UCSD-AML1 (cell line): ENCODE measurements at regions not wholly inside any gene's neighbourhood (a gene's known extent, or its start where the extent isn't known, plus 50 kb on each side); places are given as distances from the start of the nearest gene placed in this dataset.

ENCODE experiments used
- DNase-seq: peaks from one replicate; lab custom pipeline; 2025; ENCODE audit not compliant: unreplicated experiment; lab: John Stamatoyannopoulos, UW

DNA sequence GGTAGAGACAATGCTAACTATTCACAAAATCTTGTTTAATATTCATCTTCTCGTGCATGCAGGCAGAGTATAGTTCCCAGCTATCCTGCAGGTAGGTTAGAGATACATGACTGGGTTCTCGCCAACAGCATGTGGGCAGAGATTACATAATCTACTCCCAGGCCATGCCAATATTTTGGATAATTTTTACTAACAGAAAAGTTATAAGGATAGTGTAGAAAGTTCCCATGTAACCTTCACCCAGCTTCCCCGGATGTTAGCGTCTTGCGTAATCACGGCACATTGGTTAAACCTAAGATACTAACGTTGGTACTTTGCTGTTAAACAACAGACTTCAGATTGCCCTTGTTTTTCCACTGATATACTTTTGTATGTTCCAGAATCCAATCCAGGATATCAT, 215.5 kb upstream of the LARGE1 start:
- no peak for DNase-seq

DNA sequence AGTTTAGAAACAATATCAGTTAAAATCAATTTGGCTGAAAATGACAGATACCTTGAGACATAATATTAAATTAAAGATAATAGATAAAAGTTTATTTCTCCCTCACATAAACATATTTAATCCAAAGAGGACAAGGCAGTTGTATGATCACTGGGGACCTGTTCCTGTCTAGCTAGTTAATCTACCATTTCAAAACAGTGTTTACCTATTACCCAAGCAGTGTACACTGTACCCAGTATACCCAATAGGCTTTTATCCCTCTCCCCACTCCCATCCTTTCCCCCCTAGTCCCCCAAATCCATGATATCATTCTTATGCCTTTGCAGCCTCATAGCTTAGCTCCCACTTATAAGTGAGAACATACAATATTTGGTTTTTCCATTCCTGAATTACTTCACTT, 229.7 kb upstream of the LARGE1 start:
- DNase-seq, result no peak

DNA sequence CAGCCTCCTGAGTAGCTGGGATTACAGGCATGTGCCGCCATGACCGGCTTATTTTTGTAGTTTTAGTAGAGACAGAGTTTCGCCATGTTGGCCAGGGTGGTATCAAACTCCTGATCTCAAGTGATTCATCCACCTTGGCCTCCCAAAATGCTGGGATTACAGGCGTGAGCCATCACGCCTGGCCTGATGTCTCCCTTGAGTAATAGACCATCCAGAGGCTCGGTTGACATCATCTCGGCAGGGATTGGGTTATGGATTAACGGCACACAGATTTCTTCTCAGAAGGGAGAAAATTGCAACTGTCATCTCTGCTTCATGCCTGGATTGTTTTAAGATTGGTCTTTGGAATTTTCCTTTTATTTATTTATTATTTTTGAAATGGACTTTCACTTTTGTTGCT, 239.2 kb upstream of the LARGE1 start:
- DNase-seq, result no peak

DNA sequence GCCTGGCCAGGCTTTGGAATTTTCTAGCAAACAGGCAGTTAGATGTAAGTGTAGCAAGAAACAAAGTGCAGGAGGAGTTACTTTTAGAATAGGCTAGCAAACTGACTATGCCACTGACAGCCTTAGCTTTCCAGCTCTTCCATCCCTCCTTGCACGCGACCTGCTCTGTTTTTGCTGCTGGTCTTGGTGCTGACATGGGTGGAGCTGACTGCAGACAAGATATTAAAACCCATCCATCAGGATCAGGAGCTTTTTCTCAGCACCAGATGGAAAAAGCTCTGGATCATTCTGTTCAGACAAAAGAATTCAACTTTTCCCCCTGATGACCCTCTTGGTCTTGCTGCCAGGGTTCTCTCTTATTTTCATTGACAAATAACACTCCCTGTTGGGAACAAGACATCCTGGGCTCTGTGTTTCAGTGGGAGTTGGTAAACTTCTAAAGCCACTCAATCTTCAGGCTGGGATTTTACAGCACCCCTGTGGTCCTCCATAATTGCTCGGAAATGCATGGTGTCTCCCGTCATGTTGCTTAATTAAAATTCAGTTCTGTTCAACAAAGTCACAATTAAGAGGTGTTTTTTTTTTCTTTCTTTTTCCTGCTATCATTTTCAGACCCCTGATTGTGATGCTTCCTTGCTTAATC, 240.0 kb upstream of the LARGE1 start:
- no peak for DNase-seq

DNA sequence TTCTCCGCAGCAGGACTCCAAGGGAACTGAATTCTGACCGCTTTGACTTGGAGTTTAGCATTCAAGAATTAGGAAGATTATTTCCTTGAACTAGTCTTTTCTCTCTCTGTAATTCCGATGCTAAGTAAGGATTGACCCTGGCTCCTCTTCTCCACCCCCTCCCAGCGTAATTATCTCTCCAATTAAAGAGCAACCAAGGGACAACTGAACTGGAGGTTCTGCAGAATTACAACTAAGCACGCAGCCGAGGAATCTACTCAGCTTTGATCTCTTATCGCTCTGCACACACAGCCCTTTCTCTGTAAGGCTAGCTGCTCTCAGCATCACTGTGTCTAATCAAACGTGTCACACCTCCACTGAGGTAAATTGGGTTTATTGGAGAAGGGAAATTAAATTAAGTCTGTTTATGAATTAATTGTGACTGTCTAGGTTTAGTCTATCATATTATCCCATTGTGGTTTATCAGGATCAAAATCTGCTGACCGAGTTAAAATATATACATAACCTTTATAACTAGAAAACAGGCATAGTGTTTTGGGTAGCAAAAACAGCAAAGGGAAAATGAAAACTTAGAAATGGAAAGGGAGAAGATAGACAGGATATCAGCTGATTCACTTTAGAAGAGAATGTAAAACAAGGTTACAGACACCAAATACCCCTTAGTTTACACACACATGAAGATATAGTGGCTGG, 241.3 kb upstream of the LARGE1 start:
- no peak for DNase-seq

DNA sequence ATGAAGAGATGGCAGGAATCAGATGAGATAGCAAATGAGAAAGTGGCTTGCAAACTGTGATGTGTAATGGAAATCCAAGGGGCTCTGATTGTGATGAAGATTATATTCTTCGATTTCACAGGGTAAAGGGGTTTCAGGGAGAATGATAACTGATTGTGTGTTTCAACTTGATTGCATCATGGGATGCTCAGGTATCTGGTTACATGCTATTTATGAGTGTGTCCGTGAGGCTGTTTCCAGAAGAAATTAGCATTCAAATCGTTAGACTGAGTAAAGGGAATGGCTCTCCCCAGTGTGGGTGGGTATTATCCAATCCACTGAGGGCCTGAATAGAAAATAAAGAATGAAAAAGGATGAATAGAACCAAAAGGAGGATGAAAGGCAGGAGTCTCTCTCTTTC, 278.7 kb upstream of the LARGE1 start:
- no peak for DNase-seq

DNA sequence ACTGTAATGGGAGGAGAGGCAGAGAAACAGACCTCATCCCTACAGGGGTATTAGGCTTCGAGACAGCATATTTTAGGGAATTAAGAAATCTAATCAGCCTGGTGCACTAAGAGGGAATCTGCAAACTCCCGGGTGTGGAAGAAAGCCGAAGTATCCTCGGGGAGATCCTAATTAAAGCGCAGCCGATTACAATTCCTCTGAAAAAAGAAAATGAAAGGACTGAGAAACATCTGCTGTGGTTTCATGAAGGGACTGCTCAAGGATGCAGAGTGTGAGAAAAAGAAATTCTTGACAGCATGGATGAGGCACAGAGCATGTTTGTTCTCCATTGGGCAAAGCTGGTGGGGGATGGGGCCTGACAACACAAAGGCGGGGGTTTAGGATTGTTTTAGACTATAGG, 290.0 kb upstream of the LARGE1 start:
- no peak for DNase-seq

DNA sequence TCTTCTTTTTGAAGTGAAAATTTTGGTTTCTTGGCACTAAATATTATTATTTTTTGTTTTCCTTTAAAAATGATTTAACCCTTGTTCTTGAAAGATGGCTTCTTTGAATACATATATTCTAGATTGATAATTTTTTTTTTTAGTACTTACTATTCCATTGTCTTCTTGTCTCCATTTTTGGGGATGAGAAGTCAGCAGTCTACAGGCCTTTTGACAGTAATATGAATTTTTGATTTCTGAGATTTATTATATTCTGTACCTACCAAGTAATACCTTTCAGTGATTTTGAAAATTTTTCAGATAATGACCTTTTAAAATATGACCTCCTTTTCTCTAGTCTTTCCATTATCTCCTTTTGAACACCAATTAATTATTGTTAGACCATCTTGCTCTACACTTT, 294.1 kb upstream of the LARGE1 start:
- DNase-seq, result no peak

DNA sequence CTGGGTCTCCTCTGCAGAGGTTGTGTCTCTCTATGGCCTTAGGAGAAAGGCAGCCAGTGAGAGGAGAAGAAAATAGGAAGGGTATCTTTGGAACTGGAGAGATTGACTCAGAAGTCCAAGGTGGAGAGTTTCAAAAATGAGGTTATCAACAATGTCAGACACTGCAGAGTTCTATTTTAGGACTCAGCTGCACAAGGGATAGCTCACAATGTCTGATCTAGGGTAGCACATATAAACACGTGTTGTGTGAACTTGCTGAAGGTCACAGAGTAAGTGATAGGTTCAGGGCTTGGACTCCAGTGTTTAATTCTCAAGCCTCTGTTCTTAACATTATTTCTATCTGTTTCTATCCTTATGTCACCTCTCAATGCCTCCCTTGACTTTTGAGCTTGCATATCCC, 305.0 kb upstream of the LARGE1 start:
- DNase-seq, result no peak

DNA sequence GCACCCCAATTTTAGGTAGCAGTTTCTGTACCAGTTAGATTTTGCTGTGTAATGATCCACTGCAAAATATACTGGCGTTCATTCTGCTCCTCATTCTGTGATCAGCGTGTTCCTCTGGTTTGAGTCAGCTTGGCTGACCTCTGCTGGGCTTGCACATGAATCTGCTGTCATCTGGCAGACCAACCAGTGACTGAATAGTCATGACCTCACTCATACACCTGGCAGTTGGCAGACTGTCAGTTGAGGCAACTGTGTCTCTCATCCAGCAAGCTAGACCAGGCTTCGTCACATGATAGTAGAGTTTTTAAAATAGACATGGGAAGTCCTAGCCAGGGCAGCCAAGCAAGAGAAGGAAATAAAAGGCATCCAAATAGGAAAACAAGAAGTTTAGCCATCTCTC, 316.3 kb upstream of the LARGE1 start:
- no peak for DNase-seq

DNA sequence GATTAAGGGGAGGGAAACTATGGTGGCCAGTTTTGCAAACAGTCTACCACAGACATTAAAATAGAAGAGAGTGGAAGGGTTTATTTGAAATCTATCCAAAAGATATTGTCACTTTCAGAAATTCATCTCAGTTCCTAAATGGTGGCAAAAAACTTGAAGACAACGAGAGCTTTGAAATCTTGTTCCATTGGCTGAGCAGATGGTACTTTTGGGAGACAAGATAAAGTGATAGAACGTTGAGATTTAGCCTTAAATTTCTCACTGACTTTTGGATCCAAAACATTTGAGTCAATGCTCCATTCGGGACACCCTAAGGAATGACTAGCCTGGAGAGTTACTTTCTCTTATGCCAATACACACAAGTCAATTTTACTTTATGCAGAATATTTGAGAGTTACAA, 319.1 kb upstream of the LARGE1 start:
- no peak for DNase-seq

DNA sequence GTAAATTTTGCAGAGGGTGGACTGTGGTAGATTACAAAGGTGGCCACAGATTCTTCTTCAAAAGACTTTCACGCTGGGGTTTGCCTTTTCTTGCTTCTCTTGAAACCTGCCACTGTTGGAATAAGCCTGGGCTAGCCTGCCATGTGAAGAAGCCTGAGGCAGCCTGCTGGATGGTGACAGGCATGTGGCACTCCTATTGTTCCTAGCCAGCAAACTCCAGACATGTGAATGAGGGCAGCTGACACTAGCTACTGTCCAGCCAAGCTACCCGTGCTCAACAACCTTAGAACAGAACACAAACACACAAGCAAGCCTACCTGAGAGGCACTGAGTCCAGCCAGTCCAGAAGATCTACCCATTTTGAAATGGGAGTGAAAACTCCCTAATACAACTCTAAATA, 322.7 kb upstream of the LARGE1 start:
- no peak for DNase-seq

DNA sequence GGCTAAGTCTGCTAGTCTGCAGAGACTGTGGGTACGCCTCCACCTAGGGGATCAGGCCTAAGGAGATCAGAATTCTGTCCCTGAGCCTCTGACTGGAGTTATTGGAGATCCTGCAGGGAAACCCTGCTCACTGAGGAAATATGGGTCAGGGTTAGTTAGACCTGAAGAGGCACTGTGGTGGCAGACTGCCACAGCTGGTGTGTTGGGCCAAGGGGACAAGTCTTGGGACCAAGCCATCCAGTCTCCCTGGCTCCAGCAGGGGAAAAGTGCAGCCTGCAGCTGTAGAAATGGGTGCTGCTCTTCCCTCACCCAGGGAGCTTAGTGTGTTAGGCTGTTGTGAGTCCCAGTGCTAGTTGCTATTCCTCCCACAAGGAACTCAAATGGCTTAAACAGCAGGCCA, 334.8 kb upstream of the LARGE1 start:
- no peak for DNase-seq

DNA sequence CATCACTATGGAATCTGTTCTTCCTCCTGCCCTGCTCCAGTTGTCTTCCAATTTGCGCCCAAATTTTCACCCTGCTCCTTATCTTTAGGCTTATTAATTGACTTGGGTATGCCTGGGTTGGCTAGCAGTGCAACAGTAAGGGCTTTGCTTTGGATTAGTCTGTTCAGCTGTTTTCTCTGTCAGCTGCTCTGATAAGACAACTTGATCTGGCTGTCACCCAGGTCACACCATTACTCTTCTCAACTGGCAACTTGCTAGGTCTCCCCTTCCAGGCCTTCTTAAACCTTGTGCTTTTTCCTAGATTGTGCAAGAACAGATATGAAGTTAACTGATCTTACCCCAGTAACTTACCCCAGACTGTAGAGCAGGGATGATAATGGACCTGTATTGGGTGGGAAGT, 357.8 kb upstream of the LARGE1 start:
- DNase-seq, result no peak

DNA sequence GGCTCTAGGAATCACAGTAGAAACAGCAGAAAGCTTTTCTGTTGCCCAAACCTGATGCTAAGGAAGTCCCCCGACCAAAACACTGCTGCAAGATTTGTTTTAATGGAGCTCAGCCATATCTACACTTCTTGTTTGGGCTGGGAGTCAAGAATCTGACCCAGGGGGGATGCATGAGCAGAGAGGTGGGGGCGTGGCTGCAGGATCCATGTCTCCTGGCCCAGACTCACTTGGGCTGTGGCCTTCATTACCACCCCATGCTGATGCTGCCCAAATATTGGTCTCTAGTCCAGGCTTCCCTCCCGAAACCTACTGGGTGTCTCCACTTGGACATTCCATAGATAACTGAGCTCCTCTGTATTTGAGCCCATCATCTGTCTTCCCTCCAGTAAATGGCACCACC, 361.5 kb upstream of the LARGE1 start:
- DNase-seq, result no peak

DNA sequence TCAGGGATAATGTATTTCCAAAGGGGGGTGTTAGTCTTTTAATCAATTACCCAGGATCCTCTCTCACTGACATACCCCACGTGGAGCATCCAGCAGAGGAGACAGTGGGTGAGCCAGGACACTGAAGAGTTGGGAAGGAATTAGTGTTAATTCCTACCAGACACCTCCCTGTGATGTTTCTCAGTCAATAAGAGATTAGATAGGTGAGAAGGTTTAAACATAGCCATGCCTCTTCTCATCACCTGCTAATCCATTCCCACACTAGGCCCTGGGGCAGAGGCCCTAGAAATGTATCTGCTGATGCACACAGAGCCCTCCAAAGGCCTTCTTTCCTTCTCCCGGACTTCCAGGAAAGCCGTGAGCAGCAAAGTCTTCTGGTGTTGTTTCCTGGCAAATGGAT, 363.6 kb upstream of the LARGE1 start:
- no peak for DNase-seq

DNA sequence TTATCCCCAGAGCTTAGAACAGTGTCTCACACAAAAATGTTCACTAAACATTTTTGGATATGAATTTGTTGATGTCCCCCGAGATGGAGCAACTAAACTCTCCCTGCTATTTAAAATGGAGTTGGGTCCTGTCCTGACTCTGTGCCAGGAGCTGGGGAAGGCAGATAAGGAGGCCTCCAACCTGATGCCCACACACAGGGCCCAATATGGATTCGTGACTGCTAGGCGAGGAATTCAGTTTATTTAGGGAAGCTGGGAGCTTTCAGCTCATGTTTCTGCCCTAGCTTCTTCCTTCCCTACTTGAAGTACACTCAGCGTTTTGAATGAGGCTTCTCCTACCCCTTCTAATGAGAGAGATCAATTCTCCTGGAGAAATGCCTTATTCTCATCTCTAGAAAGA, 373.0 kb upstream of the LARGE1 start:
- no peak for DNase-seq

DNA sequence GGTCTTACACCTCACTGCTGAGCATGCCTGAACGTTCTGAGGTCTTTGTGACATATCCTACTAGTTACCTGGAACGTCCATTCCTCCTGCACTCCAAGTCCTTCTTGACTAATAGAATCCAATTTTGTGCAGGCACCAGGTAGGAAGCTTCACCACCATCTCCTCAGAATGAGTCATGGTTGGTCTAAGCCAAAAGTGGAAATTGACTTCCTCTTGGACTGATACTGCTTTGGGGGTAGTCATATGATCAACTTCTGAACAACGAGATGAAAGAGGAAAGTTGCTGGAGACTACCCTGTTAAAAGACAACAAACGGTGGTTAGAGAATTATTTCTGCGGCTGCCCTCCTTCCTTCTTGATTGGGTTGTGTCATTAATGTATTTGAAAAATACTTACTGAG, 374.2 kb upstream of the LARGE1 start:
- DNase-seq, result no peak

DNA sequence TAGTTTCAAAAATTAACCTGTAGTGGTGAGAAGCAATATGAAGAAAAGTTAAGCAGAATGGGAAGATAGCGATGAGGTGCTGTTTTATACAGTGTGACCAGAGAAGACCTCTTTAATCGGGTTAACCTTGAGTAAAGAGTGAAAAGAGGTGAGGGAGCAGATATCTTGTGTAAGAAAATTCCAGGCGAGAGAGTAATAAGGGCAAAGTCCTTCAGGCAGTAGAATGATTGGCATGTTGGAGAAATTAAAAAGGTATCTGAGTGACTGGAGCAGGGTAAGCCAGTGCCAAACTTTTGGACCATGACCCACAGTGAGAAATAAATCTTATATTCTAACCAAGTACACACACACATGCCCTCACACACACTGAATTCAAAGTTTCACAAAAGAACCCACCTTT, 374.7 kb upstream of the LARGE1 start:
- DNase-seq, result no peak

DNA sequence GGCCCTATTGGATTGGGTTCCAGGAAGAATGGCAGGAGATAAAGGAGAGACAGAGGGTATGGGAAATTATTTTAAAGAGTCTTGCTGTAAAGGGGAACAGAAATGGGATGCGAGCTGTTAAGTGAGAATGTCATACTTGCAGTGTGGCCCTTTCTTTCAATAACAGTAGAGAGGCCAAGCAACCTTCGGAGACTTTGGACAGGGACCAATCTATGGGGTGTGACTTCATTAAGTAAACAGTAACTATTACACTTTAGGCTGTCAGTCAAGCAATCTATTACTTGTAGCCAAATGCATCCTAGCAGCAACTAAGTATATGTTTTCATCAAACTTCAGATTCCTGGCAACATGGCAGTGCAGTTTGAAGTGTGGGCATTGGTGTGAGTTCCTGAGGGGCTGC, 376.2 kb upstream of the LARGE1 start:
- DNase-seq, result no peak

DNA sequence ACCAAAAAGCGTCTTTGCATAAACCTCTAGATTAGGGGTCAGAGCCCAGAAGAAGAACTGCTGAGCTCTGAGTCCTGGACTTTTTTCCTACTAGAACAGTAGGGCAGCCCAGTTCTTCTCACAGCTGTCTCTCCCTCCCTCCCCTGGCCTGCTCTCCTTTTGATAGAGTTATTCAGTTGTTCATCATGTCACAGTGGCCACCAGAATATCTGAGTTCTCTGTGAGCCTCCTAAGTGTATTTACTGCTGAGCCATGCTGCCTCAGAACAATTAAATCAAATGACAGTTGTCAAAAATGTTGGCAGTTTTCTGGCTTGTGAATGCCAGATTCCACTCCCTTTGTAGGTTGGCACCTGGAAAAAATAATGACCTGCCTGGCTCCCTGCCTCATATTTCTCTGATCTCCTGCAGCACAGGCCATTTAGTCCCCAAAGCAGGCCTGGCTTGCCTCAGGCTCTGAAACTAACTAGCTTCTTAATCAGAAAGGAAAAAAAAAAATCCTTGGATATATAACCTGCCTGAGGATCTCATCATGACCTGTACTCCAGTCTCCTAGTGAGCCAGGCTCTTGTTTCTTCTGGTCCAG, 377.4 kb upstream of the LARGE1 start:
- no peak for DNase-seq

DNA sequence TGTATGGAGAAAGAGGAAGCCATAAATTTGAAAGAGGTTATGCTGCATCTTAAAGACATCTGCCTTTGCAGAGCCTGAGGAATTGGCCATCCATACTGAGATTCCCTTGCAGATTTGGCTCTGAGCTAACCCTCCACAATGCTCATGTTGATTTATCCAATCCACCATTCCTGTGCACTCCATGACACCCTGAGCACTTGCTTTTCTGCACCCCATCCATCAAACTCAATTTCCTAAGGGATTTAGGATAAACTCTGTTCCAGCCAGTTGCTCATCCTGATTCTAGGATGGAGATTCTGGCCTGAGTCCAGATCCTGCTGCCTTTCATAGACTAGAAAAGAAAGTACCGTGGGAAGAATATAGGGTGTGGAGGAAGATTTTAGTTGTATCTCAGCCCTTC, 379.2 kb upstream of the LARGE1 start:
- no peak for DNase-seq

DNA sequence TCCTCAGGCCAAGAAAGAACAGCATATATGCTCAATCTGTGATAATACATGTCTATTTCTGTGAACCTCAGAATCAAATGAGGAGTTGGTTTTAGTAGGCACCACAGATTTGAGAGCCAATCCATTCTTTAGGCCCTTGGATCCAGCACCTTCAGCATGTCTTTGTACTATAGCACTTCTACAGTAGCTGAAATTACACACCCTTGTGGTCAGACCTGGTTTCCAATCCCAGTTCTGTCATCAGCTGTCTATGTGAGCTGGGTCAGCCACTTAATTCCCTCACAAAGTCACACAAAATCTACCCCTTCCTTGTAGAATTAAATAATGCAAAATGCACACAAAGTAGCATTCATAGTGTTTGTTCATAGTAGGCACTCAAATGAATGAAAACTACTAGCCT, 381.3 kb upstream of the LARGE1 start:
- no peak for DNase-seq
